Sciatic nerve (tissue), 2 donors: ENCODE measurements at regions not wholly inside any gene's neighbourhood (a gene's known extent, or its start where the extent isn't known, plus 50 kb on each side); places are given as distances from the start of the nearest gene placed in this dataset.
A peak's percentile ranks its signal among the peaks of the same experiment; 100 is the strongest.

Experiments used
- ATAC-seq: fragments of 200-7000 bp; cut with Tn5 transposase; one replicate; pipeline ENCODE4 v1.9.1; 2020; ENCODE audit warnings: mild to moderate bottlenecking, moderate library complexity
- DNase-seq: peaks from one replicate; pipeline ENCODE4 v3.0.0-alpha.2; 2020; ENCODE audit warnings: low spot score
- intact Hi-C: fragments of 100-400 bp; cut with DNase I; formaldehyde crosslinking; loops from one replicate; pipeline ENCODE4 v1.14.2; 2022
- donor health status: DM: no; HTN: no; CAD: no.
- donor health status: DM: no; HTN: no; CAD: no.

DNA sequence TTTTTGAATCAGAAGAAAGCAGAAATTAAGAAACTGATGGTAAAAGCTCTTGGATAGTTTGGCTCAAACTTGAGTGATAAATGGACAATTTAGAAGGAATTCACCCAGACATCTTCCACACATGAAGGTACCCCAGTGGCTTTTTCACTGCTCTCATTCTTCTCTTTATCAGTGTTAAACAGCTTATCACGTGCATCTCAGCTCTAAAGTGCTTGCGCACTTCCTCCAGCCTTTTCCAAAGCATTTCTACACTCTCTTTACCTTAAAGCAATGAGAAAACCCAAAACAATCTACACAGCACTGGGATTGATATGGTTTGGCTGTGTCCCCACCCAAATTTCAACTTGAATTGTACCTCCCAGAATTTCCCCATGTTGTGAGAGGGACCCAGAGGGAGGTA, 509.1 kb upstream of the FAT1 start:
- intact Hi-C loops: no loop called here
- no peak for ATAC-seq

DNA sequence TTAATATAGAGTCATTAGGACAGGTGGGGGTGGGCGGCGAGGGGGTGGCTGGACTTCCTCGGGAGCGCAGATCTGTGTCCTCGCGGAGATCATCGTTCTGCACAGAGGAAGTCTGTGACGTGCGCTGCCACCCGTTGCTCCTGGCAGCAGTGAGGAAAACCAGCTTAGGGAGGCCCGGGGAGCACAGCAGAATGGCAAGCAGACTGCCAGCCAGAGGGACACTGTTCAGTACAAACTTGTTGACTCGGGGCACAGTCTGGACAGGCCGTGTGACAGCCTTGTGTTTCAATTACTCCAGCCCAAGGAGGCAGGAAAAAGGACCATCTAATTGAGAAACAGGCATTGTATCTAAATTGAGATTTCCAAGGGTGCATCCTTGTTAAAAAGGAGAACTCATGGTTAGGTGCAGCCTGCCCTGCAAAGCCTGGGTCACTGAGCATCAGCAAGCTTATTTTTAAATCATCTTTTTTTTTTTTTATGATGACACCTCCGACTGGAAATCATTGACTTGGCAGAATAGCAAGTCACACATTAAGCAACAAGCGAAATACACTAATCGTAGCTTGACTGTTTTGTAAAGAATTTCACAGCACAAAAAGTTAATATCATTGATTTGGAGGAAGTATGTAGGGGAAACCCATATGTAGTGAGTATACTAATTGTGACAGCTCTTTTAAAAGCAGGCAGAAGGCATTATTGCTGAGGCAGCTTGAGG, 512.0 kb upstream of the FAT1 start:
- no peak for ATAC-seq

More for the DNA sequence above, 509.1 kb upstream of the FAT1 start:
- no peak for DNase-seq

DNA sequence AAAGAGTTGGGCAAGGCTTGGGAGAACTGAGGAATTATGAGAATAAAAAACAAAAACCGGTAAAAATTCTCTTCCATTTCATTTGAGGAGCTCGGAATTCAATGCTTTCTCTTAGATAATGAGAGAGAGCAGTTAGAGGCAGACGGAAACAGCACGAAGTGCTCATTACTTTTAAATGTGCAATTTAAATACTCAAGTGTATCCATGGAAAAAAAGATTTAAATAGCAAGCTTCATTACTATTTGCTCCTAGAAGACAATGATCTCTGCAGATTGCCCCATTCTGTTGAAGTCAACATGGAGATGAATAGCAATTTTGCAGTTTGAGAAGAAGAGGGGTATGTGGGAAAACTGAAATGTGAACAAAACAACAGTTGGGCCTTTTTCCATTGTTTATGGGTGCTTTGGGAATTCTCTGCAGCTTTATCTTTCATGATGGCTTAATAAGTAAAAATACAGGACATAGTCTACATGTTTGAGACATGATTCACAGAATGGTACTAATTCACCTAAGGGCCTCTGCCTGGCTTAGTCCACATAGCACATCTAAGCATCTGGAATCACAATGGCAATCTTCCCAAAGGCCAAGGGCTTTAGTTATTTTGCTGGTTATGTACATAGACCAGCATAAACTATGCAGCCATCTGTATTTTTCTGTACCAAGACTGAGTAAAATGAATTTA, 512.7 kb upstream of the FAT1 start:
- DNase-seq (no peak), ATAC-seq (no peak)
- intact Hi-C loops: no loop called here

More for the DNA sequence above, 512.0 kb upstream of the FAT1 start:
- no peak for DNase-seq
- intact Hi-C loops: no loop called here

DNA sequence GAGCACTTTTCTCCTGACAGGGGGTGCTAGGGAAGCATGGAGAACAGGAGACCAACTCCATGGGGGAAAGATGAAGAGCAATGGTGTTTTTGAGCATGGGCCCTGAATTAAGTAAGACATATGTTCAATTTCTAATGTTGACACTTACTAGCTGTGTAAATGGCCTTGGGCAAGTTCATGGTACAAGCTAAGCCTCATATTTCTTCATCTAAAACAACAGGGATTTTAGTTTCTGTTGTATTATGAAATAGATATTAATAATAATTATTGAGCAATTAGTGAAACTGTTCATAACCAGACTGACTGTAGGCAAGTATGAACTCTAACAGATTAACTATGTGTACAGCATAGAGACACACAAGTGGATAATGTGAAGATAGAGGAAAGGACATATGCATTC, 515.0 kb upstream of the FAT1 start:
- intact Hi-C loops: no loop called here
- DNase-seq (no peak), ATAC-seq (no peak)

DNA sequence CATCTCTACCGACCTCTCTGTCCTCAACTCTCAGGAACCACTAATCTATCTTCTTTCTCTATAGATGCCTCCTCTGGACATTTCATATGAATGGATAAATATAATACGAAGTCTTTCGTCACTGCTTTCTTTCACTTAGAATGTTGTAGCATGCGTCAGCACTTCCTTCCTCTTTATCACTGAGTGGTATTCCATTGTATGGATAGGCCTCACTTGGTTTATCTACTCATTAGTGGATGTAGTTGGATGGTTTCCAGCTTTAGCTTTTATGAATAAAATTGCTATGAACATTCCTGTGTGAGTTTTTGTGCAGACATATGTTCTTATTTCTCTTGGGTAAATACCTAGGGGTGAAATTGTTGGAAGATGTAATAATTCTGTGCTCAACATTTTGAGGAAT, 528.2 kb upstream of the FAT1 start:
- DNase-seq (no peak), ATAC-seq (no peak)

GRCh38 chr4:187256897-187257296, 533.2 kb upstream of the FAT1 start:
- ATAC-seq (no peak), DNase-seq (no peak)
- intact Hi-C loops: no loop called here

More for the DNA sequence above, 528.2 kb upstream of the FAT1 start:
- intact Hi-C loops: no loop called here

- DNase-seq: no peak
- no peak for ATAC-seq
- intact Hi-C loops: no loop called here
These were observed 535.2 kb upstream of the FAT1 start for GRCh38 chr4:187258651-187259401.

DNA sequence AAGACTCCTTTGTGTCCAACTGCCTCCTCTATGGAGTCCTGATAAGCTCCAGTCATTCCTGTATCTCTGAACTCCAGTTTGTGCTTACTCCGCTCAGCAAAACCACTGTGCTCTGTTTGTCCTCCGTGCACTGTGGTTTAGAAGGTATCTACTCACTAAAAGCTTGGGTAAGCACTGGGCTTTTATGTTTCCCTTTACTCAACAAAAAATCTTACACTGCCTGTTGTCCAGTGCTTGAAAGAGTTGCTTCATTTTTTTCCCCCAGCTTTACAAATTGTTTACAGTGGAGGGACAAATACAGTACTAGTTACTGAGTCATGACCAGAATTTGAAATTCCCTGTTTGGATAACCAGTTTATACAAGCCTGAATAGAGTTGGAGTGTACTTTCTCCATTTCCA, 545.3 kb upstream of the FAT1 start:
- intact Hi-C loops: no loop called here
- DNase-seq: no peak
- ATAC-seq: no peak

- DNase-seq (no peak), ATAC-seq (no peak)
- intact Hi-C loops: no loop called here
These were observed 546.5 kb upstream of the FAT1 start for GRCh38 chr4:187270154-187270553.

- no peak for DNase-seq
These were observed 548.2 kb upstream of the FAT1 start for GRCh38 chr4:187271848-187272247.

GRCh38 chr4:187274153-187274552, 550.5 kb upstream of the FAT1 start:
- no peak for DNase-seq
- intact Hi-C loops: no loop called here
- no peak for ATAC-seq

More at GRCh38 chr4:187271848-187272247, 548.2 kb upstream of the FAT1 start:
- intact Hi-C loops: no loop called here
- peak; percentile 26 for ATAC-seq

GRCh38 chr4:187276736-187277408, 553.2 kb upstream of the FAT1 start:
- intact Hi-C loops: no loop called here
- DNase-seq (no peak), ATAC-seq (no peak)

- no peak for DNase-seq
- ATAC-seq: no peak
- intact Hi-C loops: no loop called here
These were observed 559.7 kb upstream of the FAT1 start for GRCh38 chr4:187283201-187283955.

DNA sequence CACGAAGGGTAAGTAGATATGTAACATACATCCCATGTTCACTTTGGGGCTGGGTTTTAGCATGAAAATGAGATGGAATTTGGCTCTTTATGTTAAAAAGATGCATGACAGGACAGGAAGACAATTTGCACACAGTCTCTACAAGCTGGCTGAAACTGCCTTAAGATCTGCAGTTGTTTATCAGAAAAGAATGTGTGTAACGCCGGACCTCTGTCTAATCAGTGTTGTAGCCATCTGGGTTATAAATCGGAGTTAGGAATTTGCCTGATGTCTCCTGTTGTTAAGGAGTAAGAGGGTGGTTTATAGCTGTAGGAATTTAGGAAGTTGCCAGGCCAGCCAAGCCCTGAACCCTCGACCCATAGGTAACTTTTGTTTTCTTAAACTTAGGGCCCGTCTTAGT, 562.9 kb upstream of the FAT1 start:
- intact Hi-C loops: no loop called here
- ATAC-seq (no peak), DNase-seq (no peak)

- ATAC-seq (no peak), DNase-seq (no peak)
- intact Hi-C loops: no loop called here
These were observed 565.7 kb upstream of the FAT1 start for GRCh38 chr4:187289371-187289770.

GRCh38 chr4:187294861-187295260, 571.2 kb upstream of the FAT1 start:
- DNase-seq: no peak
- ATAC-seq: no peak
- intact Hi-C loops: no loop called here

- DNase-seq (no peak), ATAC-seq (no peak)
- intact Hi-C loops: no loop called here
These were observed 578.3 kb upstream of the FAT1 start for GRCh38 chr4:187301923-187302322.

DNA sequence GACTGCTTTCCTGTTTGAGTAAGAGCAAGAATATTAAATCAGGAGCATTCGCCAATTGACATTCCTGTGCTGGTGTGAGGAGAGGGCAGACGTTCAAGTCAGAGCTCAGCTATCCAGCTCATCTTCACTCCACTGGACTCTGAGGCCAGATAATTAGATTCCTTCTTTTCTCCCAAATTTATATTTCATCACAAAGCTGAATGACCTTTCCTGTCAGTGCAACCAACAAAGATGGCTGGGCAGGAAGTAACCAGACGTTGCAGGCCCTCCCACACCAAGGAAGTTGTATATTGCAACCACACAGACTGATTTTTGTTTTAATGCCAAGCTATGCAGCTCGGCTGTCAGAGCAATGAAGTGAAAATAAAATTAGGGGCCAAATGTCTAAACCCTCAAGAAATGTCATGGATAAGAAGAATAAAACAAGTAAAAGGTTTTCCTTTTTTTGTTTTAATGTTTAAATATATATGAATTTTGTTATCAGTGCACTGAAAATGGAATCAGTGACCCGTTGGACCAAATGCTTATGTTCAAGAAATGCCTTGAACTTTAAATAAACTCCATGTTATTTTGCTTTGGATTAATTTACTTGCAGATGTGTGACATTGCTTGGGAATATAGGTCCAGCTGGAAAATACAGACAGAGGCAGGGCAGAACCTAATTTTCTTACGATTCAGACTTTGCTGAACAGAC, 578.9 kb upstream of the FAT1 start:
- ATAC-seq: peak; percentile 49
- DNase-seq: no peak
- intact Hi-C loops: no loop called here
